Activated CD8-positive, alpha-beta memory T cell treated with anti-CD3 and anti-CD28 coated beads for 4 hours (primary cell): ENCODE measurements at regions not wholly inside any gene's neighbourhood (a gene's known extent, or its start where the extent isn't known, plus 50 kb on each side); places are given as distances from the start of the nearest gene placed in this dataset.

Experiments
- DNase-seq, 2 donors: peaks; one replicate each; pipeline ENCODE4 v3.0.0-alpha.2; 2020; ENCODE audit warnings: low read depth in 2 of 2

- no peak for DNase-seq
Measured at GRCh38 chr14:21993070-21993469, 319.5 kb upstream of the OR4E1 start.

- no peak for DNase-seq
Measured at GRCh38 chr14:21991130-21991529, 317.5 kb upstream of the OR4E1 start.

GRCh38 chr14:21990116-21990515 is 316.5 kb upstream of the OR4E1 start:
- no peak for DNase-seq

GRCh38 chr14:21989090-21989489 is 315.5 kb upstream of the OR4E1 start:
- DNase-seq = no peak

- DNase-seq = no peak
Measured at GRCh38 chr14:21988413-21988812, 314.8 kb upstream of the OR4E1 start.

GRCh38 chr14:21987937-21988336 is 314.3 kb upstream of the OR4E1 start:
- no peak for DNase-seq

GRCh38 chr14:21985081-21985480 is 311.5 kb upstream of the OR4E1 start:
- no peak for DNase-seq

GRCh38 chr14:21978999-21979314 is 305.3 kb upstream of the OR4E1 start:
- DNase-seq = no peak

- DNase-seq = peak; percentile 27 to 38
Measured at GRCh38 chr14:21978184-21978998, 304.8 kb upstream of the OR4E1 start.

GRCh38 chr14:21974741-21975140 is 301.1 kb upstream of the OR4E1 start:
- no peak for DNase-seq

GRCh38 chr14:21965042-21965441 is 291.4 kb upstream of the OR4E1 start:
- DNase-seq = peak in 1 of 2 donors; percentile 16

- DNase-seq = no peak
Measured at GRCh38 chr14:21964180-21964579, 290.6 kb upstream of the OR4E1 start.

- DNase-seq = no peak
Measured at GRCh38 chr14:21960636-21961035, 287.0 kb upstream of the OR4E1 start.

GRCh38 chr14:21941885-21942284 is 268.3 kb upstream of the OR4E1 start:
- DNase-seq = no peak

- no peak for DNase-seq
Measured at GRCh38 chr14:21940887-21941856, 267.6 kb upstream of the OR4E1 start.

GRCh38 chr14:21939836-21940235 is 266.2 kb upstream of the OR4E1 start:
- DNase-seq = no peak

GRCh38 chr14:21937996-21938395 is 264.4 kb upstream of the OR4E1 start:
- DNase-seq = no peak

- no peak for DNase-seq
Measured at GRCh38 chr14:21933681-21934080, 260.1 kb upstream of the OR4E1 start.

- peak; percentile 30 to 47 for DNase-seq
Measured at GRCh38 chr14:21924479-21924878, 250.9 kb upstream of the OR4E1 start.

GRCh38 chr14:21923820-21924219 is 250.2 kb upstream of the OR4E1 start:
- DNase-seq = peak in 1 of 2 donors; percentile 8

- no peak for DNase-seq
Measured at GRCh38 chr14:21921453-21921852, 247.8 kb upstream of the OR4E1 start.

GRCh38 chr14:21917699-21918436 is 244.2 kb upstream of the OR4E1 start:
- DNase-seq = peak; percentile 31 to 33
